ENCODE measurements at regions not wholly inside any gene's neighbourhood (a gene's known extent, or its start where the extent isn't known, plus 50 kb on each side); places are given as distances from the start of the nearest gene placed in this dataset.

GRCh38 chr2:57878866-57879210, 167.8 kb upstream of the VRK2 start:
- no peaks in the 10 kb centered on the region for H3K9me2 ChIP-seq
- H3K79me2 ChIP-seq (ENCODE audit: insufficient read depth) = no peaks in the 10 kb centered on the region
- no peak overlapping the region for H3K9ac ChIP-seq
- no peaks in the 10 kb centered on the region for H4K20me1 ChIP-seq (ENCODE audit: insufficient read depth)
- no peak overlapping the region for H3K27ac ChIP-seq (ENCODE audit: low read depth in 2 of 2, low read length in 1 of 2)
- H3K4me3 ChIP-seq (ENCODE audit: low read depth in 2 of 2, low read length in 1 of 2) = no peak overlapping the region
- H3K27me3 ChIP-seq (ENCODE audit: insufficient read depth) = no peaks in the 10 kb centered on the region
- no peaks in the 10 kb centered on the region for H3K36me3 ChIP-seq (replicated peaks in 1 of 2; ENCODE audit: control insufficient read depth in 1 of 2, insufficient read depth in 2 of 2, low read length in 1 of 2)
- no peak for TF ChIP-seq EZH2phosphoT487 (IDR thresholded peaks at IDR 0.05; ENCODE audit: borderline replicate concordance, low read depth)
- TF ChIP-seq, protein P1, sequence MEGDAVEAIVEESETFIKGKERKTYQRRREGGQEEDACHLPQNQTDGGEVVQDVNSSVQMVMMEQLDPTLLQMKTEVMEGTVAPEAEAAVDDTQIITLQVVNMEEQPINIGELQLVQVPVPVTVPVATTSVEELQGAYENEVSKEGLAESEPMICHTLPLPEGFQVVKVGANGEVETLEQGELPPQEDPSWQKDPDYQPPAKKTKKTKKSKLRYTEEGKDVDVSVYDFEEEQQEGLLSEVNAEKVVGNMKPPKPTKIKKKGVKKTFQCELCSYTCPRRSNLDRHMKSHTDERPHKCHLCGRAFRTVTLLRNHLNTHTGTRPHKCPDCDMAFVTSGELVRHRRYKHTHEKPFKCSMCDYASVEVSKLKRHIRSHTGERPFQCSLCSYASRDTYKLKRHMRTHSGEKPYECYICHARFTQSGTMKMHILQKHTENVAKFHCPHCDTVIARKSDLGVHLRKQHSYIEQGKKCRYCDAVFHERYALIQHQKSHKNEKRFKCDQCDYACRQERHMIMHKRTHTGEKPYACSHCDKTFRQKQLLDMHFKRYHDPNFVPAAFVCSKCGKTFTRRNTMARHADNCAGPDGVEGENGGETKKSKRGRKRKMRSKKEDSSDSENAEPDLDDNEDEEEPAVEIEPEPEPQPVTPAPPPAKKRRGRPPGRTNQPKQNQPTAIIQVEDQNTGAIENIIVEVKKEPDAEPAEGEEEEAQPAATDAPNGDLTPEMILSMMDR (IDR thresholded peaks at IDR 0.05) = no peak
- TF ChIP-seq NFIC (IDR thresholded peaks at IDR 0.05; ENCODE audit: borderline replicate concordance) = no peak
- TF ChIP-seq SMC3 (IDR thresholded peaks at IDR 0.05; ENCODE audit: low read depth, low read length) = no peak
- no peak for TF ChIP-seq SIN3A (IDR thresholded peaks at IDR 0.05; ENCODE audit: borderline replicate concordance, low read depth, low read length)
- no peak for TF ChIP-seq MXI1 (IDR thresholded peaks at IDR 0.05; ENCODE audit: low read depth, low read length)
- TF ChIP-seq NRF1 (IDR thresholded peaks at IDR 0.05; ENCODE audit: low read depth, low read length) = no peak
- no peak for TF ChIP-seq FOXJ3 (CRISPR knock-in tag; IDR thresholded peaks at IDR 0.05)
- no peak for TF ChIP-seq CHD2 (IDR thresholded peaks at IDR 0.05; ENCODE audit: low read length, partially characterized antibody)
- TF ChIP-seq RXRA (IDR thresholded peaks at IDR 0.05; ENCODE audit: borderline replicate concordance, low read depth) = no peak
- TF ChIP-seq RFX5 (IDR thresholded peaks at IDR 0.05; ENCODE audit: low read length) = no peak
- peaks cover 10% of the 10 kb centered on the region for H3F3A ChIP-seq (replicated peaks; ENCODE audit: insufficient read depth)
- no peaks in the 10 kb centered on the region for H3K9me3 ChIP-seq
- H3K4me2 ChIP-seq = no peak overlapping the region
- no peak overlapping the region for H2AFZ ChIP-seq (ENCODE audit: low read depth)
- 92% methylated on average over 2 of the region's 2 CpGs for WGBS (ENCODE audit: low lambda C conversion rate)
- no peak for DNase-seq
- ChIA-PET CTCF (no interaction called here), POLR2A (no interaction called here)
- H3K4me1 ChIP-seq (ENCODE audit: control insufficient read depth in 1 of 2, insufficient read depth in 2 of 2, low read depth in 1 of 2, low read length in 1 of 2) = no peaks in the 10 kb centered on the region

GRCh38 chr2:57880446-57880845, 166.2 kb upstream of the VRK2 start:
- no peaks in the 10 kb centered on the region for H3K36me3 ChIP-seq (replicated peaks in 1 of 2; ENCODE audit: control insufficient read depth in 1 of 2, insufficient read depth in 2 of 2, low read length in 1 of 2)
- H3K4me1 ChIP-seq (ENCODE audit: control insufficient read depth in 1 of 2, insufficient read depth in 2 of 2, low read depth in 1 of 2, low read length in 1 of 2) = peaks cover 0 to under 1% of the 10 kb centered on the region in 2 experiments; a peak in 2 of 4 replicates
- no peak overlapping the region for H2AFZ ChIP-seq (ENCODE audit: low read depth)
- H4K20me1 ChIP-seq (ENCODE audit: insufficient read depth) = no peaks in the 10 kb centered on the region
- H3K4me2 ChIP-seq = no peak overlapping the region
- 83% methylated on average over 4 of the region's 4 CpGs for WGBS (ENCODE audit: low lambda C conversion rate)
- H3K4me3 ChIP-seq (ENCODE audit: low read depth in 2 of 2, low read length in 1 of 2) = no peak overlapping the region
- no peak for TF ChIP-seq MEF2A (IDR thresholded peaks at IDR 0.05; ENCODE audit: borderline replicate concordance, low read depth)
- no peak for TF ChIP-seq CHD2 (IDR thresholded peaks at IDR 0.05; ENCODE audit: low read length, partially characterized antibody)
- TF ChIP-seq EZH2phosphoT487 (IDR thresholded peaks at IDR 0.05; ENCODE audit: borderline replicate concordance, low read depth) = no peak
- TF ChIP-seq, protein P2, sequence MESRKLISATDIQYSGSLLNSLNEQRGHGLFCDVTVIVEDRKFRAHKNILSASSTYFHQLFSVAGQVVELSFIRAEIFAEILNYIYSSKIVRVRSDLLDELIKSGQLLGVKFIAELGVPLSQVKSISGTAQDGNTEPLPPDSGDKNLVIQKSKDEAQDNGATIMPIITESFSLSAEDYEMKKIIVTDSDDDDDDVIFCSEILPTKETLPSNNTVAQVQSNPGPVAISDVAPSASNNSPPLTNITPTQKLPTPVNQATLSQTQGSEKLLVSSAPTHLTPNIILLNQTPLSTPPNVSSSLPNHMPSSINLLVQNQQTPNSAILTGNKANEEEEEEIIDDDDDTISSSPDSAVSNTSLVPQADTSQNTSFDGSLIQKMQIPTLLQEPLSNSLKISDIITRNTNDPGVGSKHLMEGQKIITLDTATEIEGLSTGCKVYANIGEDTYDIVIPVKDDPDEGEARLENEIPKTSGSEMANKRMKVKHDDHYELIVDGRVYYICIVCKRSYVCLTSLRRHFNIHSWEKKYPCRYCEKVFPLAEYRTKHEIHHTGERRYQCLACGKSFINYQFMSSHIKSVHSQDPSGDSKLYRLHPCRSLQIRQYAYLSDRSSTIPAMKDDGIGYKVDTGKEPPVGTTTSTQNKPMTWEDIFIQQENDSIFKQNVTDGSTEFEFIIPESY (IDR thresholded peaks at IDR 0.05; ENCODE audit: borderline replicate concordance, low read depth) = no peak
- no peak for TF ChIP-seq TCF12 (IDR thresholded peaks at IDR 0.05)
- TF ChIP-seq IRF3 (IDR thresholded peaks at IDR 0.05; ENCODE audit: low read depth, low read length) = no peak
- no peak for TF ChIP-seq GABPA (IDR thresholded peaks at IDR 0.05; ENCODE audit: low read depth)
- TF ChIP-seq FOXJ3 (CRISPR knock-in tag; IDR thresholded peaks at IDR 0.05) = no peak
- TF ChIP-seq GATA2 (CRISPR knock-in tag; IDR thresholded peaks at IDR 0.05) = no peak
- H3F3A ChIP-seq (replicated peaks; ENCODE audit: insufficient read depth) = peaks cover 10% of the 10 kb centered on the region
- no peaks in the 10 kb centered on the region for H3K9me3 ChIP-seq
- no peaks in the 10 kb centered on the region for H3K27me3 ChIP-seq (ENCODE audit: insufficient read depth)
- H3K79me2 ChIP-seq (ENCODE audit: insufficient read depth) = no peaks in the 10 kb centered on the region
- no peak overlapping the region for H3K27ac ChIP-seq (ENCODE audit: low read depth in 2 of 2, low read length in 1 of 2)
- ChIA-PET CTCF (no interaction called here), POLR2A (no interaction called here)
- H3K9ac ChIP-seq = no peak overlapping the region
- no peaks in the 10 kb centered on the region for H3K9me2 ChIP-seq
- DNase-seq = no peak
